GM18909 (cell line): ENCODE measurements at regions not wholly inside any gene's neighbourhood (a gene's known extent, or its start where the extent isn't known, plus 50 kb on each side); places are given as distances from the start of the nearest gene placed in this dataset.

Experiments used
- ATAC-seq: cut with Tn5 transposase; IDR thresholded peaks from one replicate; pipeline ENCODE4 v1.9.1; 2021; ENCODE audit warnings: mild to moderate bottlenecking; ENCODE audit not compliant: unreplicated experiment, poor library complexity

- no peak for ATAC-seq
Measured at GRCh38 chr13:102993348-102993747, 72.9 kb downstream of the SLC10A2 start.

GRCh38 chr13:102984210-102984609 lies 82.0 kb downstream of the SLC10A2 start:
- ATAC-seq = no peak

- ATAC-seq = no peak
Measured at GRCh38 chr13:102983496-102983895, 82.7 kb downstream of the SLC10A2 start.

GRCh38 chr13:102980331-102980982 lies 85.8 kb downstream of the SLC10A2 start:
- no peak for ATAC-seq

GRCh38 chr13:102978168-102978567 lies 88.0 kb downstream of the SLC10A2 start:
- no peak for ATAC-seq

- no peak for ATAC-seq
Measured at GRCh38 chr13:102977471-102977870, 88.7 kb downstream of the SLC10A2 start.

- ATAC-seq = no peak
Measured at GRCh38 chr13:102974317-102975087, 91.7 kb downstream of the SLC10A2 start.

- ATAC-seq = no peak
Measured at GRCh38 chr13:102972191-102972590, 94.0 kb downstream of the SLC10A2 start.

- ATAC-seq = peak; percentile 98
Measured at GRCh38 chr13:102970542-102970941, 95.7 kb downstream of the SLC10A2 start.

- peak; percentile 33 for ATAC-seq
Measured at GRCh38 chr13:102968572-102969228, 97.5 kb downstream of the SLC10A2 start.

GRCh38 chr13:102965802-102966201 lies 100.4 kb downstream of the SLC10A2 start:
- ATAC-seq = no peak

- no peak for ATAC-seq
Measured at GRCh38 chr13:102962430-102962829, 103.8 kb downstream of the SLC10A2 start.

GRCh38 chr13:102960959-102961358 lies 105.3 kb downstream of the SLC10A2 start:
- no peak for ATAC-seq

- no peak for ATAC-seq
Measured at GRCh38 chr13:102956449-102956848, 109.8 kb downstream of the SLC10A2 start.

GRCh38 chr13:102954350-102954749 lies 108.5 kb downstream of the ERCC5 start:
- no peak for ATAC-seq

GRCh38 chr13:102951808-102952207 lies 106.0 kb downstream of the ERCC5 start:
- ATAC-seq = no peak

- no peak for ATAC-seq
Measured at GRCh38 chr13:102947745-102948405, 102.0 kb downstream of the ERCC5 start.

- ATAC-seq = no peak
Measured at GRCh38 chr13:102945886-102946285, 100.1 kb downstream of the ERCC5 start.

GRCh38 chr13:102945324-102945815 lies 99.5 kb downstream of the ERCC5 start:
- no peak for ATAC-seq

GRCh38 chr13:102944821-102945220 lies 99.0 kb downstream of the ERCC5 start:
- ATAC-seq = no peak

GRCh38 chr13:102940770-102941169 lies 94.9 kb downstream of the ERCC5 start:
- ATAC-seq = no peak
